ENCODE measurements at regions not wholly inside any gene's neighbourhood (a gene's known extent, or its start where the extent isn't known, plus 50 kb on each side); places are given as distances from the start of the nearest gene placed in this dataset.

DNA sequence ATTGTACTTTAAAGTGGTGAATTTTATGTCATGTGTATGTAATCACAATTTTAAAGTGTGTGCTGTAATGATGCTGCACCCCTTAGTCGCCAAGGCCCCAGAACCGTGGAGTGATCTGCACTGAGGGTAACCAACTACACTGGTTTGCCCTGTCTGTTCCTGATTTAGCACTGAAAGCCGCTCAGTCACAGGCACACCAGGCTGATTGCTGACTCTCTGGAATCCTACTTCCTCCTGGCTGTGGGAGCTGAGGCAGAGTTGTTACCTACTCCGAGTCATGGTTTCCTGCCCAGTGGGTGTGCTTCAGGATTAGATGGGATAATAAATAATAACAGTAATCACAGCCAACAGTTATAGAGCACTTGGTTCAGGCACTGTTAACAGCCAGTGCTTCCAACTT, 645.4 kb downstream of the BCOR start:
- no peak for TF ChIP-seq EZH2 (IDR thresholded peaks at IDR 0.05; ENCODE audit: insufficient read depth, poor library complexity, severe bottlenecking)
- no peak for TF ChIP-seq EZH2phosphoT487 (IDR thresholded peaks at IDR 0.05; ENCODE audit: insufficient read depth, low read depth)
